ENCODE measurements at regions not wholly inside any gene's neighbourhood (a gene's known extent, or its start where the extent isn't known, plus 50 kb on each side); places are given as distances from the start of the nearest gene placed in this dataset.
"Not testable (repeated sequence)": the region's sequence is repeated elsewhere in the genome, so short reads cannot be mapped to it uniquely, and the experiment has no call there.

DNA sequence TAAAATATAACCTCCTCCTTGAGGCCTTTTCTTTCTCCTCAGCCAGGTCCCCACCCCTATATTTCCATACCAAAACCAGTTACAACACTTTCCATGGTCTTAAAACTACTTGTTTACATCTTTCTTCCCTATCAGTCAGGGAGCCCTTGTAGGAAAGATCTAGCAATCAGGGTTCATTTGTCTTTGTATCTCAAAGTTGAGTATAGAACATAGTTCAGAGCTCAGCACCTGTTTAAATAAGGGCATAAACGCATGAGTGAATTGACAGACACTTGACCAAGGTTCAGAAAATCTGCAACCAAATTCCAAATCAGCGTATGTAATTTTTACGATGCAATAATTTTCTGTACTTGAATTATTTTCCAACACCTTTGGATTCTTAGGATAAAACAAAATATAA is 352.2 kb upstream of the MAGEB16 start:
- intact Hi-C loops (cut with DNase I; ENCODE audit: low total_unique reads), result no loop called here
- TF ChIP-seq POLR2AphosphoS5 (IDR thresholded peaks at IDR 0.05), result no peak
- TF ChIP-seq POLR2A (IDR thresholded peaks at IDR 0.05), result no peak
- TF ChIP-seq, protein P1, sequence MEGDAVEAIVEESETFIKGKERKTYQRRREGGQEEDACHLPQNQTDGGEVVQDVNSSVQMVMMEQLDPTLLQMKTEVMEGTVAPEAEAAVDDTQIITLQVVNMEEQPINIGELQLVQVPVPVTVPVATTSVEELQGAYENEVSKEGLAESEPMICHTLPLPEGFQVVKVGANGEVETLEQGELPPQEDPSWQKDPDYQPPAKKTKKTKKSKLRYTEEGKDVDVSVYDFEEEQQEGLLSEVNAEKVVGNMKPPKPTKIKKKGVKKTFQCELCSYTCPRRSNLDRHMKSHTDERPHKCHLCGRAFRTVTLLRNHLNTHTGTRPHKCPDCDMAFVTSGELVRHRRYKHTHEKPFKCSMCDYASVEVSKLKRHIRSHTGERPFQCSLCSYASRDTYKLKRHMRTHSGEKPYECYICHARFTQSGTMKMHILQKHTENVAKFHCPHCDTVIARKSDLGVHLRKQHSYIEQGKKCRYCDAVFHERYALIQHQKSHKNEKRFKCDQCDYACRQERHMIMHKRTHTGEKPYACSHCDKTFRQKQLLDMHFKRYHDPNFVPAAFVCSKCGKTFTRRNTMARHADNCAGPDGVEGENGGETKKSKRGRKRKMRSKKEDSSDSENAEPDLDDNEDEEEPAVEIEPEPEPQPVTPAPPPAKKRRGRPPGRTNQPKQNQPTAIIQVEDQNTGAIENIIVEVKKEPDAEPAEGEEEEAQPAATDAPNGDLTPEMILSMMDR (IDR thresholded peaks at IDR 0.05 in 8 of 11, conservative IDR thresholded peaks at IDR 0.05 in 3 of 11), result no peak
- DNase-seq, result no peak
- H3K4me3 ChIP-seq, result no peak overlapping the region
- H3K4me1 ChIP-seq, result no peaks in the 10 kb centered on the region
- H3K9me3 ChIP-seq, result no peaks in the 10 kb centered on the region
- WGBS, 5 donors, result 87 to 97% (median 87%) methylated on average over 3 of the region's 3 CpGs
- H3K27me3 ChIP-seq (replicated peaks in 1 of 7), result no peaks in the 10 kb centered on the region
- H3K27ac ChIP-seq, result no peak overlapping the region
- H3K36me3 ChIP-seq, result no peaks in the 10 kb centered on the region

DNA sequence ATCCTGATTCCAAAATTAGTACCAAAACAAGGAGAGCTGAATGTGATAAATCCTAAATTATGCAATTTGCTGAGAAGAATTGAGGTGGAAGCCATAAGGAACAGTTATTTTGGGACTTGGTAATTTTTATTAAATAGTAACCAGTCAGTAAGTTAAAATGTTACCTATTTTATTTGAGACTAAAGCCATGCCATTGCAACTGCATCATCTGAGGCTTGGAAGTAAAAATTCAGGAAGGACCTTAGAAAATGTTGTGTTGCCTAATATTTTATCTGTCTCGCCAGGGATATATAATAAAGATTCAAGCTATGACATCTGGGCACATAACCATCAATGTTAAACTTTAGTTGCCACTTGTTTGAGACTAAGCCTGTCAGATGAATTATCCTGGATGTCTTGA is 341.3 kb upstream of the MAGEB16 start:
- DNase-seq, result no peak
- Histone ChIP-seq H3K9me3 (no peaks in the 10 kb centered on the region), H3K27me3 (replicated peaks in 1 of 7) (no peaks in the 10 kb centered on the region), H3K4me3 (no peak overlapping the region), H3K36me3 (no peaks in the 10 kb centered on the region), H3K27ac (no peak overlapping the region), H3K4me1 (no peaks in the 10 kb centered on the region)
- 62 to 92% (median 77%) methylated on average over 1 of the region's 1 CpG for WGBS, 5 donors
- intact Hi-C loops (cut with DNase I; ENCODE audit: low total_unique reads), result no loop called here
- TF ChIP-seq POLR2AphosphoS5 (IDR thresholded peaks at IDR 0.05) (no peak), POLR2A (IDR thresholded peaks at IDR 0.05) (no peak)
- TF ChIP-seq, protein P1 (IDR thresholded peaks at IDR 0.05 in 8 of 11, conservative IDR thresholded peaks at IDR 0.05 in 3 of 11), result no peak

DNA sequence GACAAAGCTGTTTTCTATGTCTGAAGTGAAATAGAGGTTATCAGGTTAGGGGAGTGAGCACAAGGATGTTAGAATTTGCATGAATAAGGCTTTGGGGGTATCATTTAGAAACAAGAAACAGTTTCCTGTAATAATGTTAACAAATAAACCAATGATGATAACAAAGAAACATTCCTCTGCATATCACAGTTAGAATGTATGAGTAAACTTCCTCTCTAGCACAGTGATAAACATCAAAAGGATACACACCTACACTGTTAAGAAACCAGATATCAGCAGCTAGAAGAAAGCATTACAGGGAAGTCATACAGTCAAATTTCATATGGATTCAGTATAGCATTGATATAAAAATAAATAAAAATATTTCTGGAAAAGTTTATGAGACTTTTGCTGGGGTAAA is 340.0 kb upstream of the MAGEB16 start:
- H3K9me3 ChIP-seq, result peaks cover 0 to 5% (median 0%) of the 10 kb centered on the region in 8 donors
- H3K27me3 ChIP-seq (replicated peaks in 1 of 7), result no peaks in the 10 kb centered on the region
- DNase-seq, result no peak
- intact Hi-C loops (cut with DNase I; ENCODE audit: low total_unique reads), result no loop called here
- no peaks in the 10 kb centered on the region for H3K4me1 ChIP-seq
- no peak overlapping the region for H3K27ac ChIP-seq
- H3K36me3 ChIP-seq, result no peaks in the 10 kb centered on the region
- no peak overlapping the region for H3K4me3 ChIP-seq
- TF ChIP-seq, protein P1 (IDR thresholded peaks at IDR 0.05 in 8 of 11, conservative IDR thresholded peaks at IDR 0.05 in 3 of 11), result no peak
- TF ChIP-seq POLR2AphosphoS5 (IDR thresholded peaks at IDR 0.05) (no peak), POLR2A (IDR thresholded peaks at IDR 0.05) (no peak)

DNA sequence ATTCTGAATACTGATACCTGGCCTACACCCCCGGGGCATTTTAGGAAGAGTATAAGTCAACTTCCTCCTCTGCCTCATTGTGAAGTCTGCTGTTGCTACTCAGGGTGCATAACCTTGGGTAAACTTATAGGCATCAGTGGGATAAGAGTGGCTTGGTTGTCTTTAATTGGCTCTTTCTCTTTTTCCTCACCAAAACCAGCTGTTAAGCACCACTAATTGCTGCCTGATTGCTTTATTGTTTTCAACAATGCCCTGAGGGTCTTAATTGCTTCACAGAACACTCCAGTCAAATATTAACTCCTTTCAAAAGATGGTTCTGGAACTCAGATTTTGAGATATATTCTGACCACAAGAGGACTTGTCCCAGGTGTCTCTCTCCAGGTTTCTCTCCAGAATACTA is 337.0 kb upstream of the MAGEB16 start:
- DNase-seq, result no peak
- Histone ChIP-seq H3K4me1 (no peaks in the 10 kb centered on the region), H3K27me3 (replicated peaks in 1 of 7) (no peaks in the 10 kb centered on the region), H3K4me3 (no peak overlapping the region), H3K9me3 (peaks cover 0 to 5% (median 0%) of the 10 kb centered on the region in 8 donors), H3K27ac (no peak overlapping the region), H3K36me3 (no peaks in the 10 kb centered on the region)
- TF ChIP-seq, protein P1 (IDR thresholded peaks at IDR 0.05 in 8 of 11, conservative IDR thresholded peaks at IDR 0.05 in 3 of 11), result no peak
- no peak for TF ChIP-seq POLR2A (IDR thresholded peaks at IDR 0.05)
- TF ChIP-seq POLR2AphosphoS5 (IDR thresholded peaks at IDR 0.05), result no peak
- intact Hi-C loops (cut with DNase I; ENCODE audit: low total_unique reads), result no loop called here
- 49 to 82% (median 65%) methylated on average over 1 of the region's 1 CpG for WGBS, 5 donors

DNA sequence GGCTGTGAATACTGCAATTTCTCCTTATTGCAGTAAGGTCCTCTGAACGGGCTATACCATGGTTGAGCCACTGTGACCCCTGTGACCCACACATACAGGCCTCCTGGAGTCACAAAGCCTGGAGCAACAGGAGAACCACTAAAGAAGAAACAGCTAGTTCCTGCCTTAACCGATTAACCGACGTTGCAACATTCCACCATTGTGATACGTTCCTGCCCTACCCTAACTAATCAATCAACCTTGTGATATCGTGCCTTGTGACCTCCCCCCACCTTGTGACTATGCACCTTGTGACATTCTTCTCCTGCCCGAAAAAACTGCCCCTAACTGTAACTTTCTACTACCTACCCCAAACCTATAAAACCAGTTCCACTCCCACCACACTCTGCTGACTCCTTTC is 301.5 kb upstream of the MAGEB16 start:
- H3K27me3 ChIP-seq (replicated peaks in 1 of 7); H3K27ac ChIP-seq; H3K9me3 ChIP-seq; DNase-seq; H3K4me3 ChIP-seq; H3K36me3 ChIP-seq; intact Hi-C loops (cut with DNase I; ENCODE audit: low total_unique reads); H3K4me1 ChIP-seq: not testable (repeated sequence)
- 59 to 71% (median 67%) methylated on average over 6 to 7 of the region's 7 CpGs for WGBS, 5 donors

DNA sequence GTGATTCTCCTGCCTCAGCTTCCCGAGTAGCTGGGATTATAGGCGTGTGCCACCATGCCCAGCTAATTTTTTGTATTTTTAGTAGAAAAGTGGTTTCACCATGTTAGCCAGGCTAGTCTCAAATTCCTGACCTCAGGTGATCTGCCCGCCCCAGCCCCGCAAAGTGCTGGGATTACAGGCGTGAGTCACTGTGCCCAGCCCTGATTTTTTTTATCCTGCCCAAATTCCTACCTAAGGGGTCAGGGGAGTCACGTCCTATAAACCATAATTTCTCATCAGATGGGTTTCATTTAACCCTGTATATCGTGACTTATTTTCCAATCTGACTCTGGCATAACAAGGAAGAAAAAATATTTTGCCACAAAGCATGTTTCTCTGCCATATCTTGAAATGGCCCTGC is 300.7 kb upstream of the MAGEB16 start:
- intact Hi-C loops (cut with DNase I; ENCODE audit: low total_unique reads), result not testable (repeated sequence)

More for the DNA sequence above, 300.7 kb upstream of the MAGEB16 start:
- not testable (repeated sequence) for H3K27me3 ChIP-seq (replicated peaks in 1 of 7); H3K27ac ChIP-seq; DNase-seq; H3K9me3 ChIP-seq; H3K36me3 ChIP-seq; H3K4me3 ChIP-seq; H3K4me1 ChIP-seq
- 70 to 85% (median 83%) methylated on average over 6 to 7 of the region's 7 CpGs for WGBS, 5 donors
